GM19395 (cell line): ENCODE measurements at regions not wholly inside any gene's neighbourhood (a gene's known extent, or its start where the extent isn't known, plus 50 kb on each side); places are given as distances from the start of the nearest gene placed in this dataset.

Source experiments
- ATAC-seq: cut with Tn5 transposase; IDR thresholded peaks from one replicate; pipeline ENCODE4 v1.9.1; 2021; ENCODE audit warnings: mild to moderate bottlenecking, moderate library complexity; ENCODE audit not compliant: unreplicated experiment

DNA sequence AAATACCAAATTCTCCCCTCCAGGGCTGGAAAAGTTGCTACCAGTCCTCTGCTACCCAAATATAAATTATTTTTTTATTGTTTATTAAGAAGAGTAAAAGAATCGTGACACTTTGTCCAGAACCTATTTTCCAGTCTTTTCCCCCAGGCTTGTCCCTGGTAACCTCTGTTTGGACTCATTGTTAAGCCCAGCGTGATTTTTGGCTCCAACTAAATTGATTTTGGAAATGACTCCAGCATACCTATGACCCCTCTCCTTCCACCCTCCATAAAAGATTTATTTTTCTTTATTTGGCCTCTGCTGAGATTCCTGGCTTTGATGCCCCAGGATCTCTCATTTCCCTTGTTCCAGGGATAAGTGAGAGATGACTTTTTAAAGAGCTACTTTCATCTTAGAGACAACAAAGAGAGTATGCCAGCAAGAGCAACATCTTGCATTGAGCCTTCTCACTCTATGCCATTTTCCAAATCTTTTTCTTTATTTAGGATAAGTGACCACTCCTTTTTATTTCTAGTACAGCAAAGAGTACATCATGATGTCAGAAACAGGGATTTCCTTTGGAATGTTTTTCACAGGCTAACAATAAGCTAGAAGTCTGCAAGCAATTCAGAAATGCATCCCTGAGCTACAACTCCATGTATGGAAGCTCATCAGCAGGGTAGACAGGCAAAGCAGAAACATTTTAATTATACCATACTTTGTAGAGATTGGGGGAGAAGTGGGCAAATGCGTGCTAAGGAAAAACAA, 75.8 kb downstream of the DAD1 start:
- no peak for ATAC-seq

DNA sequence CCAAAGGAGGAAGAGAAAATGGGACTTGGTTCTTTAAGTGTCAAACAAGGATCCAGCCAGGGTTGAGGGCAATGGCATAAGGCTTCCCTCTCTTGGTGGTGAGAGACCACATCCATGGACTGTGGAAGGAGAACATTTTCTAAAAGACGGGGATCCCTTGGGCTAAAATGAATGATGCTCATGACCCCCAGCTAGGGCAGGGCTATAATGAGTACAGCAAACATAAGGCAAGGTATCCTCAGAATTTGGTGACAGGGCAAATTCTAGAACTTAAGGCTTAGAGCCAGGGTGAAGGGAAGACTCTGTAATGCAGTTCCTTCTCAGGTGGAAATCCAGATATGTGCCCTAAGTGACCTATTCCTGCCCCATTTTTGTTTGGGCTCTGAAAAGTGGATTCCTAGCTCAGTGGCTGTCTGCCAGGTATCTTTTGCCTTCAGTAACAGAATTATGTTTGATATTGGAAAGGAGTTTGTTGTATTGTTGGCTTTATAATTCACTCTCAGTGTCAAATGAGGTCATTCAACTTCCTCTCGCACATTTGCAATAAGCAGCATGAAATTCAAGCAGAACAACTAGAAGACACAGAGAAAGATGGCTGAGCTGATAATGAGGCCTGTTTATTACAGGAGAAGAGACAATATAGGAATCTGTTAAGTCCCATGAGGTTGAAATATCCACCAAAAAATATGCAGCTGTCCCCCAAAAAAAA, 76.8 kb downstream of the DAD1 start:
- no peak for ATAC-seq

DNA sequence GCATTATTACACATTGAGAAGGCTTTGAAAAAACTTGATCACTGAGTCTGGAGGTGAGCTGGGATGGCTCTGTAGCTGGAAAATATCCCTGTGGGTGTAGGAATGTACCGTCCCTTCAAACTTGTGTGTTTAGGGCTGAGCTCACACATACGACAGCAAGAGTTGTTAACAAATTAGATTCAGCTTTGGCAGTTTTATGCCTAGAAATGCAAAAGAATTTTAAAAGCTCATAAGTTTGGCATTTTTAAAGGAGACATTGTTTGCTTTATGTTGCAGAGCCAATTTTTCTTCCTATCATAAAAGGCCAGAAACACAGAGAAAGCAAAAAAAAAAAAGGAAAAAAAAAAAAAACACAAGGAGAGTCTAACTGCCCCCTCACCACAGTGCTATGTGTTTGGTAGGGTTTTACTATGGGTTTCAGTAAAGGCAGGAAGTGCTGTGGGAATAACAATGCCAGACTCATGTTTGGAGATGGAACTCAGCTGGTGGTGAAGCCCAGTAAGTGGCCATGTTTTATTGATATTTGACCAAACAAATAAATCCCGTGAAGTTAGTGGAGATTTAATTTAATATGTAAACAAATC, 78.4 kb downstream of the DAD1 start:
- no peak for ATAC-seq

DNA sequence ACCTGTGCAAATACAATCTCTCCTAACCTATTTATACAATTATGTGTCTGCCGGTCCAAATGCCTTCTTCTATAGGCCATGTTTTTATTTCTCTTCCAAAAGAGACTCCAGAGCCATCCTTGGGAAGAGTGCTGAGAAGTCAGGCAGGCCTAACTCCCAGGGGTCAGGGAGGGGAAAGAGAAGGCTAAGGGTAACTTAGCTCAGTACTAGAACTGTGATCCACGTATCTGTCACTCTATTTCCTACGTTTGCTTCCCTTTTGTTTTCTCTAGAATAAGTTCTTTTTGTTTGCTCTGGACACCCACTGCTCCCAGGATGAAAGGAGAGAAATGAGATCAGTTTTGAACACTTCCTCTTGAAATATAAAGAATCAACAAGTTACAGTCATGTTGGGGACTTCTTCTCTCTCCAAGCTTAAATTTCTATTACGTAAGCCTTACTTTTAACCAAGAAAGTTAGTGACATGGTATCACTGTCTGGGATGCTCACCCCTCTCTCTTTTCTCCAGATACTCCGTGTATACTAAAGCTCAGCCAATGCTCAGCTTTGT, 79.2 kb downstream of the DAD1 start:
- ATAC-seq = no peak

DNA sequence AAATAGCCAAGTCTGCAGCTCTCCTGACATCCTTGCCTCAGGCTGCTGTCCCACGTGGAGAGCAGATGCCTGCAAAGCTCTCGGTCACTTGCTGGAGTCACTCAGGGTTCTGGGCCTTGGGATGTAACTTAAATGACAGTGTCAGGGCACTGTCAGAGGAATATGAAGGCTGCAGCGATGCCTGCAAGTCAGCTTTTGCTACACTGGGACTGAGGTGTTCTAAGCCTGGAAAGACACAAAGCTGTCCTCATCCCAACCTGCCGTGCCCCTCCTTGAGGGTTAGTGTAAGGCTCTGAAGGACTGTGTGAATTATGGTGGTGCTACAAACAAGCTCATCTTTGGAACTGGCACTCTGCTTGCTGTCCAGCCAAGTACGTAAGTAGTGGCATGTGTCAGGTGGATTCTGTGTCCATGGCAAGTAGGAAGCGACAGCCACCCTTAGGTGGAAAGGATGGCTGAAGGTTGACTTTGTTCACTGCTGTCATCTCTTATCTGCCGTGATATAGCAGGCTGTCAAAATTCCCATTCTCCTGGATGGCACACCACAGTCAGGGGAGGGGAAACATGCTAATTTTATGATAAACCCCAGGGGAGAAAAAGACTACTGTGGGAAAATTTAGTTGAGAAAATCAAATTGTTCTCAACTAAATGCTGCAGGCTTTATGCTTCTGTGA, 79.9 kb downstream of the DAD1 start:
- ATAC-seq = no peak

DNA sequence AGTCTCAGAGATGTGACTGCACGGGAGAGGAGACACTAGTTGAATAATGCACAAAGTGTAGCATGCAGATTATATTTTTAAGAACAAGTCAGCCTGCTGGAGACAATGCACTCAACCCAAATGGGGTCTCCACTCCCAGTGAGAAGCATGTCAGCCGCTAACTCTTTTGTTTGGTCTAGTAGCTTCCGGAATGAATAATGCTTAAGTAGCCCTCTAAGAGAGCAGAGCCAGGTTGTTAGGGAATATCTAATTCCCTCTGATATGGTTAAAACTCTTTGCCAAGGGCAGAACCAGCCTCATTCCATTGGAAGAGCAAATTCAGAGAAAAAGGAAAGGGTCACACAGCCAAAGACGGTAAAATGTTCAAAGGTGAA, 80.4 kb downstream of the DAD1 start:
- no peak for ATAC-seq

DNA sequence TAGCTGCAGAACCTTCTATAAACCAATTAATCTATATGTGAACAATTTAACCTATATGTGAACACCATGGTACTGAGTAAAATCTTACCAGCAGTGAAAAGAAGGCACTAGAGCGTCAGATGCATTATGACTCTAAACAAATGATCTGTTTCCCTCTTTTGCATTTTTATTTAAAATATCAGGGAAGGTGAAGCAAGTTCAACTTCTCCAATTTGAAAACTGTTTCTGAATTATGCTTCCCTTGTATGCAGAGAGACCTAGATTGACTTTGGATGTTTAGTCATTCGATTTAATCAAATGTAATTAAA, 80.9 kb downstream of the DAD1 start:
- ATAC-seq = no peak

DNA sequence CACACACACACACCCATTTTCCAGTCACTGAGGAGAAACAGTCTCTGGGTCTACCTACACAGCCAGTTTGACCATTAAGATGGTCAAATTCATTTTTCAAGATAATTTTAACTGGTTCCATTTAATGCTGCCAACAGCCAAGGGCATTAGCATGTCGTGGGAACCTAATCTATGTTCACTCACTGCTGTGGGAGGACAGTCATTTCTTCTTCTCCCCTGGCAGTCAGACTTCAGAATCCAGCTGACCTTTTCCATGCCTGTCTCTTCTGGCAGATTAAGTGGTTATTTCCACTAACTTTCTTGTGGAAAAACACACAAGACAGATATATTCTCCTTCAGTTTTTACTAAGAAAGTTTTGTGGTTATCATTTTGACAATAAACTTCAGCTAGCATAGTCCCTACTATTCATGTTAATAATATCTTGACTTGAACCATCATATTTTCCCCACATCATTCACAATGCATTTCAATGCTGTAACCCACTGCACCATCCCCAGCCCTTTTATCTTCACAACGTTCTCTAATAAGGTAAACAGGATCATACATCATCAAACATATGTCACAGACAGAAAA, 82.2 kb downstream of the DAD1 start:
- ATAC-seq = no peak

DNA sequence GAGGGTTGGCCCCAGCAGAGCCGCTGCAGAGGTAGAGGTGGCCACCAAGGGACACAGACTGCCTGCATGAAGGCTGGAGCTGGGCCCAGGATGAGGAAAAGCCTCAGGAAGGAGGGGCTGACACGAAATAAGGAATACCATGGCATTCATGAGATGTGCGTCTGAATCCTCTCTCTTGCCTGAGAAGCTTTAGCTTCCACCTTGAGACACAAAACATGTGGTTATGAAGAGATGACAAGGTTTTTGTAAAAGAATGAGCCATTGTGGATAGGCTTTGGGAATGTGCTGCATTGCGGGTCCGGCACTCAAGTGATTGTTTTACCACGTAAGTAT, 82.7 kb downstream of the DAD1 start:
- ATAC-seq = no peak

DNA sequence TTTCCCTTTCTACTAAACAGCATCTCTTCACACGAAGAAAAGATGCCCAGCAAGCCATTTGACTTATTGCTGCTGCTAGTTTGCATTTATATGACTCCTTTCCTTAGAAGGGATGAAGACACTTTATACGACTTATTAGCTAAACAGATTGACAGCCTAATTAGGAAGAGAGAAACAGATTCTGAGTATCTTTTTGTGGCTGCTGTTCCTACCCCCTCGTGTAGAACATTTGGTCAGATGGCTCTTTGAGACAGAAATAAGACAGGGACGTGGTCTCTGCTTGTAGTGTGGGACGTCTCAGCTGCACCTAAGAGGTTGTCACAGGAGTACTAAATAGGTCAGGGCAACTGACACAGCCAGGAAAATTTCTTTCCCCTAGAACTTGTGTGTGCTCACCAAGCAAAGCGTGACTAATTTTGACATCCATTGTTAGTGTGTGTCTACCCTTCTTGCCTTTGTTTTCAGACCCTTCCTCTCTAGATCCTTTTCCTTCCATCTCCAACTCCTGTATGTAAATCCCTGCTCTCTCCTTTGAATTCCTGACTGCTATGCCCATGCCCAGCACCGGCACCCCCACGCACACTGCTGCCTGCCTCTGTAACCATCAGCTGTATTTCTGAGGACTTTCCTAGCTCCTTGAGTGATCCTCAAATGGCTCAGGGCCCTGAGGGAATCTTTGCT, 83.2 kb downstream of the DAD1 start:
- ATAC-seq = no peak

DNA sequence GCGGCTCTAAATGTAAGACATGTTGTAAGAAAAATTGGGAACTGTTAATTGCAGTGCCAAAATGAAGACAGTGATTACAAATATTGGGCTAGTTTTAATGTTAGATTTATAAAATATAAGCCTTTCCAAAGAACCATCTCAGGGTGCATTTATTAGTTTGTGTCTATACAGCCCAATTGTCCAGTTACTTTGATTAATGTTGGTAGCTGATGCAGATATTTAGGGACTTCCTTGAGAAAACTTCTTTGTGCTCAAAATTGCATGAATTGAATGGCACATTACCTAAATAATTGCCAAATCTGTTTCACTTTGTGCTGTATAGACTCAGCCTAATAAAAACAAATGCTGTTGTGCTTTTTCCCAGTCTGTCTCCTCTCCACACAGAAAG, 83.7 kb downstream of the DAD1 start:
- ATAC-seq = no peak

DNA sequence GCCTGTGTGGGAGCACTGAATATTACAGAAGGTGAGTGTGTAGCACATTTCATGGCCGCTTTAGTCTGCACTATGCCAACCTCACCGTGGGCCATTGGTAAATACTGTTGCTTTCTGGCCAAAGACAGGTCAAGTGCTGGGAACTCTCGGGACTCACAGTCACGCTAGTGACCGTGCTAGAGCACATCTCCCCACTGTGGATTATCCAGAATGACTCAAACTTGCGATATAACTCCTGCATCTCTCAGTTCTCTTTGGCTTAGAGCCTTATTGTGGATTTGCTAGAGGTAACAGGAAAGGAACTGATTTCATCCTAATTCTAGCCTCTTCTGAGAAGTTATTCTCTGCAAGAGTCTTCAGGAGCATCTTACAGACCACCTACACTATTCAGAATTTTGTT, 86.5 kb downstream of the DAD1 start:
- no peak for ATAC-seq

DNA sequence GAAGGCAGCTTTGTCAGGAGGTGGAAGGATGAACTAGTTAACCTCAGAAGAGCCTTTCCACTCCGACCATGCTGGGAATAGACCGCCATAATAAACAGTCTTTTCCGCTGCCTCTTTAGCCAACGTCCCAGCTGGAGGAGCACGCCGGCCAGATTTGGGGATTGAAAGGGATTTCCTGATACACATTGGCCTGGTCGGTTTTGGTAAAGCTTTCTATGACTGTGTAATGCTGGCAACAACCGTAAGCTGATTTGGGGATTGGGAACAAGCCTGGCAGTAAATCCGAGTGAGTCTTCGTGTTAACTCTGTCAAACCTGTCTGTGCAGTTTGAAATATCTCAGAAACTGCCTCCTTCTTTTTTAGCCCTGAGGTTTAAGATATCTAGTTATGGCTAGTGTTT, 87.0 kb downstream of the DAD1 start:
- ATAC-seq = no peak

DNA sequence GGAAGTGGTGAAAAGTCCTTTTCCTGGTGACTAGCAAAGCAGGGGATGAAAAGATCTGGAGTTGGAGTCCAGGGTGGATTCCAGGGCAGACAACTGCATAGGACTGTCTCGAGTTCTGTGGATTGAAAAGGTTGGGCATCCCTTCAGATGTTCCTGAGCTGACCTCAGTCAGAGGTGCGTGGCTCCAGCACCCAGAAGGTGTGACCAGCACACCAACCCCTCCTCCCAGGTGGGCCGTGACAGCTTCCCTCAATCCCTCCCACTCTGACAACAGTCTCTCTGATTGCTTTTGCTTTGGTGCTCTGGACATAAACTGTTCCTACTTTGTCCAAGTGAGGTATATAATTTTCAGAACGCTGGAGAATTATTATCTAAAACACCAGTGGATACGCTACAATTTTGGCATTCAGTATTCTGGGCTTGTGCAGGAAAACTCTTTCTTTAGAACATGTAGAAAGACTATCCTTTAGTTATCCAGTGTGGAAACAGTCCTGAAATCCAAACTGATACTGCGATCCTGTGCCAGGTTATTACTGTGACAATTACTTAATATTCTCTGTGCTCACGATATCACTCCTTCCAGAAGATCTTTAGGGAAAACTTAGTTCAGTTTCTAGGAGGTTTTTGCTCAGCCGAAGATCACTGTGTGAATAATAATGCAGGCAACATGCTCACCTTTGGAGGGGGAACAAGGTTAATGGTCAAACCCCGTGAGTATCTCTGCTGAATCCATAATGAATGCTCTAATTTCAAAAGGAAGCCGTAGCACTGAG, 87.9 kb downstream of the DAD1 start:
- ATAC-seq = no peak

DNA sequence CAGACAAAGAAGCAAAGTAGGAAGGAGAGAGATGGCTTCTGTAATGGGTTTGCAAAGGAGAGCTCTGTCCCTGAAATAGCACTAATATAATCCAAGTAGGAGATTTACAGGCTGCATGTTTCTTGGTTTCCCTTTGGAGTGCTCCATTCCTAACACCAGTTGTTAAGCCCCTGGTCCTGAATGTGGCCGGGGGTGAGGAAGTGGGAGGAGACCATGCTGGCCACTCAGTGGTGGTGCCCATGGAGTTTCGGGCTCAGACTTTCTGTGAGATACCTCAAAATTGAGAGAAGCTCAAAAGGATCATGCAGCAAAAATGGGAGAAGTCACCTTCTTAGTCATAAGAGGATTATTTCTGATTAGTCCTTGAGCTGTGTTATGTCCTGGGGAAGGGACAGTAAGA, 88.5 kb downstream of the DAD1 start:
- no peak for ATAC-seq

DNA sequence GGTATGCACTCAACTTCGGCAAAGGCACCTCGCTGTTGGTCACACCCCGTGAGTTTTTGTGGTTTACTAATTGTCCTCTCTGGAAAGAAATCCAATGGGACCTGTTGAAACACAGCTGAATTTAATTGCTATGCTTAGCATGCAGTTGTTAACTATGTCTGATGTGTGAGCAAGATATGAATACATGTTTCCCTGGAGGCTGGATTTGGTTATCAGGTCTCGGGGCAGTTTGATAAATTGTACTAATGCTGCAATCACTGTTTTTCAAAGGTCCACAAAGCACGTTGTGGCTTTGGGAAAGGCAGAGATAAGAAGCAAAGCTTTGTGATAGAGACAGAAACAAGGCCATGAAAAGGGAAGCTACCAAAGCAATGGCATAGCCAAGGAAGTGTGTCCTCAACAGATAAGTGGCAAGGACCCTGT, 91.3 kb downstream of the DAD1 start:
- ATAC-seq = no peak

DNA sequence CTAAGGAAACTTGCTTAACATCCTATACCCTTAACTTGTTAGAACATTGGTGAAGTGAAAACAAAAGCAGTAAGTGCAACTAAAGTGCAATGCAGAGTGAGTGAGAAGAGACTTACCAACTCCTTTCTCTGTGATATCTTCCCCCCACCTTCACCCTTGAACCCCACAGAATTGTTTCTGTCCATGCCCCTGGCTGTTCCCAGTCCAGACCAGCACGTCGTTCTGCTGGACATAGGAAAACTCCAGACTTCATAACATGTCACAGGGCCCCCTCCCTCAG, 91.9 kb downstream of the DAD1 start:
- no peak for ATAC-seq

DNA sequence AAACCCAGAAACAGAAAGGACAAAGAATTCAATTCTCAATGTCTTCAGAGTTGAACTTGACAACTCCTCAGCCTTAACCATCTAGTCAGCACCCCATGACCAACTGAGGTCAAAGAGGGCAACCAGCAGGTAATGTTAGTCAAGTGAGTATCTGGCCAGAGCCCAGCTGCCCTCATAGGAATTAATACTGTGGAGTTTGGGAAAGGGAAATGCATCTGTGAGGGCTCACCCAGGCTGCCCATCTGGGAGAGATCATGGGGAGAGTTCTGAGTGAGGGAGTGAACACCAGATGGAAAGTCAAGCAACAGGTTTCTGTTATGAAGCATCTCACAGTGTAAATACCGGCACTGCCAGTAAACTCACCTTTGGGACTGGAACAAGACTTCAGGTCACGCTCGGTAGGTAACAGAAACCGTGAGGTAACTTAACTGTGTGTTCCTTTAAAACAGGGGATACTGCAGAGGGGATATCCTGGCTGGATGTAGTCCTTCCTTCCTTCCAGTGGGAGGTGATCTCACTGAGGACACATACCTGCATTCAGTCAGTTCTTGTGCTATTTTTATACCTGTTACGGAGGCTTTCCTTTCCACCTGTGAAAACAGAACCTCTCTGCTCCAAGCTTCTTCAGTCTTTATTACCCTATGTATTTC, 94.4 kb downstream of the DAD1 start:
- no peak for ATAC-seq

DNA sequence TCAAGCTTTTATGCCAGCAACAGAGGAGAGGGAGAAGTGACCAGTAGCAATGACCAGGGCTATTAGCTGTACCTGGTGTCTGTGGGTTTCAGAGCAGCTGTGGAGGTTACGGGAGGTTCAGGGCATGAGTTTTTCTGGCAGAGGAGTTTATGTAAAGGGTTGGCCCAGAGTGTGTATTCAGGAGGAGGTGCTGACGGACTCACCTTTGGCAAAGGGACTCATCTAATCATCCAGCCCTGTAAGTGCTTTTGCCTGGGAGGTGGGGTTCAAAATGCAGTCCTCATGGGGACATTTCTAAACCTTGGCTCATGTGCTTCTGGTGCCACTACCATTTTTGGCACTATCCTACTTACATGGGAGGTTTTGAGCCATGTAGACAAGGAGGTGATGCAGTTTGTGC, 95.3 kb downstream of the DAD1 start:
- no peak for ATAC-seq
